ENCODE measurements at regions not wholly inside any gene's neighbourhood (a gene's known extent, or its start where the extent isn't known, plus 50 kb on each side); places are given as distances from the start of the nearest gene placed in this dataset.

DNA sequence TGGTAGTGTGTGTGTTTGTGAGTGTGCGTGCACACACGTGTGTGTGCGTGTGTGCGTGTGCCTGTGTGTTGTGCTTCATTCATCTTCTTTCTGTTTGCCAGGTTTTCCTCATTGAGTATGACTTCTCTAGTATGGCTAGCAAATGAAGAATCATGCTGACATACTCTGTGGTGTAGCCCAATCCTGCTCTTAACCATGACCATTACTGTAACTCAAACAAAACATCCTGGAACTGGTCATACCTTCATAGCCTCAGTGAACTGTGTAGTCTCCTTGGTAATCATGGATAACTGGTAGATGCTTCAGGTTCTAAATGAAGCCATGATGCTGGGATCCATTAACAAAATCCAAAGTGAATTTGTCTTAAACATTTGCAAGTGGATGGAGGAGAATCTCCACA is 1117.7 kb downstream of the BCL11B start:
- WGBS, 2 experiments (ENCODE audit: extremely low coverage in 2 of 2, insufficient read length in 1 of 2), result no CpG with 5 or more reads among the region's 4 CpGs
- H4K5ac ChIP-seq (ENCODE audit: low read depth, low read length), result no peak overlapping the region
- no peak overlapping the region for H2BK120ac ChIP-seq (ENCODE audit: low read depth, low read length)
- dilution Hi-C loops (cut with HindIII; ENCODE audit: low sequenced_read_pairs, unreplicated experiment), result no loop called here
- no peak overlapping the region for H2AFZ ChIP-seq (replicated peaks; ENCODE audit: low read length, poor library complexity)
- H3K14ac ChIP-seq (replicated peaks; ENCODE audit: low read depth, low read length), result no peak overlapping the region
- ATAC-seq (ENCODE audit: low read depth) (no peak), DNase-seq (no peak)
- TF ChIP-seq MAZ (IDR thresholded peaks at IDR 0.05; ENCODE audit: borderline replicate concordance, low read depth, low read length) (no peak), MAFK (IDR thresholded peaks at IDR 0.05; ENCODE audit: low read depth, low read length) (no peak), RFX5 (IDR thresholded peaks at IDR 0.05; ENCODE audit: low read depth, low read length) (no peak), BHLHE40 (IDR thresholded peaks at IDR 0.05; ENCODE audit: low read depth, low read length) (no peak), FOS (IDR thresholded peaks at IDR 0.05; ENCODE audit: low read depth, low read length) (no peak), RCOR1 (IDR thresholded peaks at IDR 0.05; ENCODE audit: insufficient replicate concordance, low read length) (no peak), CEBPB (IDR thresholded peaks at IDR 0.05; ENCODE audit: low read depth, low read length) (no peak), SMC3 (IDR thresholded peaks at IDR 0.05; ENCODE audit: low read depth, low read length) (no peak), RAD21 (IDR thresholded peaks at IDR 0.05; ENCODE audit: low read length) (no peak), POLR2A (IDR thresholded peaks at IDR 0.05; ENCODE audit: low read depth, low read length) (no peak), NFE2L2 (IDR thresholded peaks at IDR 0.05; ENCODE audit: low read depth, low read length) (no peak), CHD1 (IDR thresholded peaks at IDR 0.05; ENCODE audit: low read depth, low read length) (no peak), MXI1 (IDR thresholded peaks at IDR 0.05; ENCODE audit: borderline replicate concordance, low read depth, low read length) (no peak)
- TF ChIP-seq, protein P1, sequence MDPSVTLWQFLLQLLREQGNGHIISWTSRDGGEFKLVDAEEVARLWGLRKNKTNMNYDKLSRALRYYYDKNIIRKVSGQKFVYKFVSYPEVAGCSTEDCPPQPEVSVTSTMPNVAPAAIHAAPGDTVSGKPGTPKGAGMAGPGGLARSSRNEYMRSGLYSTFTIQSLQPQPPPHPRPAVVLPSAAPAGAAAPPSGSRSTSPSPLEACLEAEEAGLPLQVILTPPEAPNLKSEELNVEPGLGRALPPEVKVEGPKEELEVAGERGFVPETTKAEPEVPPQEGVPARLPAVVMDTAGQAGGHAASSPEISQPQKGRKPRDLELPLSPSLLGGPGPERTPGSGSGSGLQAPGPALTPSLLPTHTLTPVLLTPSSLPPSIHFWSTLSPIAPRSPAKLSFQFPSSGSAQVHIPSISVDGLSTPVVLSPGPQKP (IDR thresholded peaks at IDR 0.05; ENCODE audit: borderline replicate concordance, low read depth, low read length), result no peak
- TF ChIP-seq, protein P2, sequence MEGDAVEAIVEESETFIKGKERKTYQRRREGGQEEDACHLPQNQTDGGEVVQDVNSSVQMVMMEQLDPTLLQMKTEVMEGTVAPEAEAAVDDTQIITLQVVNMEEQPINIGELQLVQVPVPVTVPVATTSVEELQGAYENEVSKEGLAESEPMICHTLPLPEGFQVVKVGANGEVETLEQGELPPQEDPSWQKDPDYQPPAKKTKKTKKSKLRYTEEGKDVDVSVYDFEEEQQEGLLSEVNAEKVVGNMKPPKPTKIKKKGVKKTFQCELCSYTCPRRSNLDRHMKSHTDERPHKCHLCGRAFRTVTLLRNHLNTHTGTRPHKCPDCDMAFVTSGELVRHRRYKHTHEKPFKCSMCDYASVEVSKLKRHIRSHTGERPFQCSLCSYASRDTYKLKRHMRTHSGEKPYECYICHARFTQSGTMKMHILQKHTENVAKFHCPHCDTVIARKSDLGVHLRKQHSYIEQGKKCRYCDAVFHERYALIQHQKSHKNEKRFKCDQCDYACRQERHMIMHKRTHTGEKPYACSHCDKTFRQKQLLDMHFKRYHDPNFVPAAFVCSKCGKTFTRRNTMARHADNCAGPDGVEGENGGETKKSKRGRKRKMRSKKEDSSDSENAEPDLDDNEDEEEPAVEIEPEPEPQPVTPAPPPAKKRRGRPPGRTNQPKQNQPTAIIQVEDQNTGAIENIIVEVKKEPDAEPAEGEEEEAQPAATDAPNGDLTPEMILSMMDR (conservative IDR thresholded peaks at IDR 0.05; ENCODE audit: low read depth, low read length), result no peak
- TF ChIP-seq, protein P3, sequence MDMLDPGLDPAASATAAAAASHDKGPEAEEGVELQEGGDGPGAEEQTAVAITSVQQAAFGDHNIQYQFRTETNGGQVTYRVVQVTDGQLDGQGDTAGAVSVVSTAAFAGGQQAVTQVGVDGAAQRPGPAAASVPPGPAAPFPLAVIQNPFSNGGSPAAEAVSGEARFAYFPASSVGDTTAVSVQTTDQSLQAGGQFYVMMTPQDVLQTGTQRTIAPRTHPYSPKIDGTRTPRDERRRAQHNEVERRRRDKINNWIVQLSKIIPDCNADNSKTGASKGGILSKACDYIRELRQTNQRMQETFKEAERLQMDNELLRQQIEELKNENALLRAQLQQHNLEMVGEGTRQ (IDR thresholded peaks at IDR 0.05; ENCODE audit: low read depth, low read length), result no peak
- in situ Hi-C loops (cut with MboI; ENCODE audit: low sequenced_read_pairs), result no loop called here
- no peak overlapping the region for H3K23ac ChIP-seq (ENCODE audit: low read depth, low read length)
- no peak overlapping the region for H2AK9ac ChIP-seq (replicated peaks; ENCODE audit: low read depth, low read length, poor library complexity)
- H3K27ac ChIP-seq (ENCODE audit: insufficient read depth, low read length), result no peak overlapping the region
- BruUV-seq (replicated peaks), result no TSS peak
- no peaks in the 10 kb centered on the region for H4K20me1 ChIP-seq (ENCODE audit: insufficient read depth, low read length)
- H3K4me2 ChIP-seq (ENCODE audit: low read depth, low read length), result no peak overlapping the region
- H3K9me1 ChIP-seq (ENCODE audit: insufficient read depth, low read length), result no peaks in the 10 kb centered on the region
- H3K9ac ChIP-seq (ENCODE audit: low read depth, low read length), result no peak overlapping the region
- no peak overlapping the region for H2AK5ac ChIP-seq (ENCODE audit: low read depth, low read length)
- ChIA-PET CTCF (no interaction called here), POLR2A (ENCODE audit: unreplicated experiment) (no interaction called here)
- no peak overlapping the region for H3K56ac ChIP-seq (ENCODE audit: extremely low read depth, insufficient read depth, low read length)
- H3K4me3 ChIP-seq (ENCODE audit: insufficient read depth, low read depth, low read length), result no peak overlapping the region
- no peaks in the 10 kb centered on the region for H3K27me3 ChIP-seq (ENCODE audit: control insufficient read depth, insufficient read depth, low read length)
- no peaks in the 10 kb centered on the region for H3K79me1 ChIP-seq (ENCODE audit: low read depth in 1 of 2, low read length in 2 of 2)
- intact Hi-C loops (cut with micrococcal nuclease), result no loop called here
- H3K4me1 ChIP-seq (ENCODE audit: control insufficient read depth, insufficient read depth, low read length), result no peaks in the 10 kb centered on the region
- H4K8ac ChIP-seq (ENCODE audit: low read depth in 2 of 2, low read length in 2 of 2), result no peak overlapping the region
- no peaks in the 10 kb centered on the region for H3K36me3 ChIP-seq (ENCODE audit: control insufficient read depth, insufficient read depth, low read length)
- H3K18ac ChIP-seq (ENCODE audit: low read depth, low read length), result no peak overlapping the region
- no peak overlapping the region for H2BK15ac ChIP-seq (ENCODE audit: low read depth, low read length)
- H3K9me3 ChIP-seq (ENCODE audit: control insufficient read depth, insufficient read depth, low read length), result peaks cover 18% of the 10 kb centered on the region
- H4K91ac ChIP-seq (ENCODE audit: insufficient read depth, low read depth, low read length), result no peak overlapping the region
- H2BK5ac ChIP-seq (ENCODE audit: low read depth, low read length, poor library complexity, severe bottlenecking), result no peak overlapping the region
- no peak overlapping the region for H3K4ac ChIP-seq (ENCODE audit: low read depth, low read length)
- H2BK20ac ChIP-seq (ENCODE audit: low read depth, low read length), result no peak overlapping the region

Measured in IMR-90 (cell line).